Astrocyte (in vitro differentiated cells and primary cell): ENCODE measurements at regions not wholly inside any gene's neighbourhood (a gene's known extent, or its start where the extent isn't known, plus 50 kb on each side); places are given as distances from the start of the nearest gene placed in this dataset.
"Not testable (repeated sequence)": the region's sequence is repeated elsewhere in the genome, so short reads cannot be mapped to it uniquely, and the experiment has no call there.

ENCODE experiments used
- DNase-seq: peaks from one replicate; pipeline ENCODE4 v3.0.0-alpha.2; 2010; ENCODE audit warnings: low read depth
- FAIRE-seq: peaks from 2 replicates; lab custom pipeline; 2011; peaks lifted over from hg19 to GRCh38; lab: Jason Lieb, UNC
- H2AFZ ChIP-seq: 2 replicates; pipeline ENCODE4 v1.6.0; 2012; ENCODE audit warnings: low read depth, low read length, inconsistent platforms
- H3K27ac ChIP-seq: 2 replicates; pipeline ENCODE4 v1.5.1; 2011; ENCODE audit warnings: low read depth, low read length, inconsistent platforms
- H3K27me3 ChIP-seq: 2 replicates; pipeline ENCODE4 v1.6.0; 2011; ENCODE audit warnings: low read length, inconsistent platforms; ENCODE audit not compliant: insufficient read depth
- H3K36me3 ChIP-seq: 2 replicates; pipeline ENCODE4 v1.5.1; 2011; ENCODE audit warnings: low read length, inconsistent platforms; ENCODE audit not compliant: insufficient read depth
- H3K4me1 ChIP-seq: 2 replicates; pipeline ENCODE4 v1.5.1; 2011; ENCODE audit warnings: low read length, inconsistent platforms; ENCODE audit not compliant: insufficient read depth
- H3K4me2 ChIP-seq: 2 replicates; pipeline ENCODE4 v1.6.0; 2012; ENCODE audit warnings: low read length, inconsistent platforms
- H3K4me3 ChIP-seq: 2 replicates; pipeline ENCODE4 v1.5.1; 2011; ENCODE audit warnings: low read depth, mild to moderate bottlenecking, low read length, inconsistent platforms; ENCODE audit not compliant: insufficient read depth
- H3K79me2 ChIP-seq: 2 replicates; pipeline ENCODE4 v1.6.0; 2012; ENCODE audit warnings: mild to moderate bottlenecking, low read length, inconsistent platforms; ENCODE audit not compliant: insufficient read depth
- H3K9ac ChIP-seq: 2 replicates; pipeline ENCODE4 v1.6.0; 2012; ENCODE audit warnings: mild to moderate bottlenecking, low read length, inconsistent platforms
- H3K9me3 ChIP-seq: 2 replicates; pipeline ENCODE4 v1.5.1; 2012; ENCODE audit warnings: low read depth, mild to moderate bottlenecking, low read length, inconsistent platforms; ENCODE audit not compliant: insufficient read depth
- H4K20me1 ChIP-seq: 2 replicates; pipeline ENCODE4 v1.6.0; 2012; ENCODE audit warnings: low read length, inconsistent platforms; ENCODE audit not compliant: insufficient read depth
- H3K27ac Mint-ChIP-seq: one replicate; pipeline ENCODE4 v1.8.0; 2021; ENCODE audit warnings: mild to moderate bottlenecking, mixed read lengths; ENCODE audit not compliant: unreplicated experiment
- H3K27me3 Mint-ChIP-seq: one replicate; pipeline ENCODE4 v1.8.0; 2021; ENCODE audit warnings: low read depth, mixed read lengths; ENCODE audit not compliant: unreplicated experiment
- H3K36me3 Mint-ChIP-seq: one replicate; pipeline ENCODE4 v1.8.0; 2021; ENCODE audit warnings: low read depth, mixed read lengths; ENCODE audit not compliant: unreplicated experiment
- H3K4me1 Mint-ChIP-seq: one replicate; pipeline ENCODE4 v1.8.0; 2021; ENCODE audit warnings: low read depth, mixed read lengths; ENCODE audit not compliant: unreplicated experiment
- H3K4me3 Mint-ChIP-seq: one replicate; pipeline ENCODE4 v1.8.0; 2021; ENCODE audit warnings: mild to moderate bottlenecking, moderate library complexity, mixed read lengths; ENCODE audit not compliant: unreplicated experiment
- H3K9me3 Mint-ChIP-seq: one replicate; pipeline ENCODE4 v1.8.0; 2021; ENCODE audit warnings: mild to moderate bottlenecking, mixed read lengths; ENCODE audit not compliant: unreplicated experiment
- EZH2 ChIP-seq: IDR thresholded peaks from 2 replicates; pipeline ENCODE4 v1.6.1; 2012; ENCODE audit warnings: mild to moderate bottlenecking, low read length, inconsistent platforms; ENCODE audit not compliant: insufficient read depth
- TF ChIP-seq, protein P1 (sequence below): IDR thresholded peaks from 2 replicates; pipeline ENCODE4 v1.5.1; 2011; ENCODE audit warnings: low read depth, mild to moderate bottlenecking, inconsistent platforms, low read length, moderate library complexity; ENCODE audit not compliant: insufficient read depth

- H3K4me1 Mint-ChIP-seq, H2AFZ ChIP-seq, H3K79me2 ChIP-seq, H3K27me3 Mint-ChIP-seq, H3K4me2 ChIP-seq, DNase-seq, H3K36me3 ChIP-seq, FAIRE-seq, H4K20me1 ChIP-seq, H3K9me3 Mint-ChIP-seq, H3K9me3 ChIP-seq, H3K9ac ChIP-seq, H3K4me1 ChIP-seq, H3K4me3 ChIP-seq, H3K36me3 Mint-ChIP-seq, H3K27ac ChIP-seq, H3K27ac Mint-ChIP-seq, H3K4me3 Mint-ChIP-seq, H3K27me3 ChIP-seq: not testable (repeated sequence)
Measured at GRCh38 chrX:63192366-63193041, 158.6 kb downstream of the SPIN4 start.

DNA sequence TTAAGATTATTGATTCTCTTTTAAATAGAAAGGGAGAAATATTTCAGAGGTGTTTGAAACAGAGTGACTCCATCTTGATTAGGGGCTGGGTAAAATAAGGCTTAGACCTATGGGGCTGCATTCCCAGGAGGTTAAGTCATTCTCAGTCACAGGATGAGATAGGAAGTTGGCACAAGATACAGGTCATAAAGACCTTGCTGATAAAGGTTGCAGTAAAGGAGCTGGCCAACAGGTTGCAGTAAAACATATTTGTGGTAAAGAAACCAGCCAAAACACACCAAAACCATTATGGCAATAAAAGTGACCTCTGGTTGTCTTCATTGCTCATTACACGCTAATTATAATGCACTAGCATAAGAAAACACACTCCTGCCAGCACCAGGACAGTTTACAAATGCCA is 165.0 kb downstream of the SPIN4 start:
- no peak for FAIRE-seq
- H3K27me3 ChIP-seq = no peaks in the 10 kb centered on the region
- Mint-ChIP-seq H3K9me3 (peaks cover 3% of the 10 kb centered on the region), H3K27me3 (no peaks in the 10 kb centered on the region), H3K4me3 (no peak overlapping the region), H3K4me1 (no peaks in the 10 kb centered on the region), H3K27ac (no peak overlapping the region), H3K36me3 (no peaks in the 10 kb centered on the region)
- no peaks in the 10 kb centered on the region for H3K36me3 ChIP-seq
- H3K9ac ChIP-seq = no peak overlapping the region
- H3K4me2 ChIP-seq = no peak overlapping the region
- H3K27ac ChIP-seq = no peak overlapping the region
- DNase-seq = no peak
- H3K4me1 ChIP-seq = no peaks in the 10 kb centered on the region
- H3K9me3 ChIP-seq = no peaks in the 10 kb centered on the region
- no peak overlapping the region for H3K4me3 ChIP-seq
- TF ChIP-seq, protein P1, sequence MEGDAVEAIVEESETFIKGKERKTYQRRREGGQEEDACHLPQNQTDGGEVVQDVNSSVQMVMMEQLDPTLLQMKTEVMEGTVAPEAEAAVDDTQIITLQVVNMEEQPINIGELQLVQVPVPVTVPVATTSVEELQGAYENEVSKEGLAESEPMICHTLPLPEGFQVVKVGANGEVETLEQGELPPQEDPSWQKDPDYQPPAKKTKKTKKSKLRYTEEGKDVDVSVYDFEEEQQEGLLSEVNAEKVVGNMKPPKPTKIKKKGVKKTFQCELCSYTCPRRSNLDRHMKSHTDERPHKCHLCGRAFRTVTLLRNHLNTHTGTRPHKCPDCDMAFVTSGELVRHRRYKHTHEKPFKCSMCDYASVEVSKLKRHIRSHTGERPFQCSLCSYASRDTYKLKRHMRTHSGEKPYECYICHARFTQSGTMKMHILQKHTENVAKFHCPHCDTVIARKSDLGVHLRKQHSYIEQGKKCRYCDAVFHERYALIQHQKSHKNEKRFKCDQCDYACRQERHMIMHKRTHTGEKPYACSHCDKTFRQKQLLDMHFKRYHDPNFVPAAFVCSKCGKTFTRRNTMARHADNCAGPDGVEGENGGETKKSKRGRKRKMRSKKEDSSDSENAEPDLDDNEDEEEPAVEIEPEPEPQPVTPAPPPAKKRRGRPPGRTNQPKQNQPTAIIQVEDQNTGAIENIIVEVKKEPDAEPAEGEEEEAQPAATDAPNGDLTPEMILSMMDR = no peak
- TF ChIP-seq EZH2 = no peak
- no peak overlapping the region for H2AFZ ChIP-seq
- H4K20me1 ChIP-seq = no peaks in the 10 kb centered on the region
- H3K79me2 ChIP-seq = no peaks in the 10 kb centered on the region

GRCh38 chrX:63179852-63180251 is 171.3 kb downstream of the SPIN4 start:
- H3K4me2 ChIP-seq, H3K36me3 Mint-ChIP-seq, DNase-seq, H3K79me2 ChIP-seq, H3K27me3 Mint-ChIP-seq, H3K27ac ChIP-seq, H3K36me3 ChIP-seq, H3K9me3 ChIP-seq, H3K4me3 Mint-ChIP-seq, H2AFZ ChIP-seq, H3K9ac ChIP-seq, H3K27ac Mint-ChIP-seq, H3K27me3 ChIP-seq, H3K4me3 ChIP-seq, H3K9me3 Mint-ChIP-seq, H3K4me1 Mint-ChIP-seq, H3K4me1 ChIP-seq, H4K20me1 ChIP-seq: not testable (repeated sequence)
- FAIRE-seq = peak; percentile 84

DNA sequence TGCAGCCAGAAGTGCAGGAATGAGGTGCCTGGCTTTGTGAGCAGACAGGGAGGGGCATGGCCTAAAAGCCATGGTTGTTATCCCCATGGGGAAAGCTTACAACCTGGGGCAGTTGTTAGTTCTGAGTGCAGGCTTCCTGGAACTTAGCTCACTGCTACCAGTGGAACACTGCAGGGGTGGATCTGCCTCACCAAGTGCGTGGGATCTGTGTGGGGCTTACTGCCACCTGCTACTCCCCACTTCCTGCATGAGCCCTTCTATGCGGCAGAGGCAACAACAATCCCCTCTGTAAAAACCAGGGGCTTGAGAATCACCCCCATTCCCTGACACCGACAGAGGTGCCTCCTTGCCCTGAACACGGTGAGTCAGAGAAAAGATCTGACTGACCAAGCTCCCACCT is 174.6 kb downstream of the SPIN4 start:
- H3K4me2 ChIP-seq, FAIRE-seq, H3K4me3 ChIP-seq, H2AFZ ChIP-seq, H3K4me1 ChIP-seq, H4K20me1 ChIP-seq, H3K27ac ChIP-seq, H3K9me3 ChIP-seq, H3K27ac Mint-ChIP-seq, H3K9me3 Mint-ChIP-seq, DNase-seq, H3K27me3 Mint-ChIP-seq, H3K36me3 Mint-ChIP-seq, H3K36me3 ChIP-seq, H3K4me1 Mint-ChIP-seq, H3K79me2 ChIP-seq, H3K4me3 Mint-ChIP-seq, H3K27me3 ChIP-seq, H3K9ac ChIP-seq: not testable (repeated sequence)

- not testable (repeated sequence) for H3K4me2 ChIP-seq, H3K4me3 ChIP-seq, H3K4me3 Mint-ChIP-seq, FAIRE-seq, H2AFZ ChIP-seq, DNase-seq, H3K9ac ChIP-seq, H3K9me3 ChIP-seq, H3K27ac ChIP-seq, H3K79me2 ChIP-seq, H3K4me1 Mint-ChIP-seq, H3K27ac Mint-ChIP-seq, H3K4me1 ChIP-seq, H3K36me3 ChIP-seq, H4K20me1 ChIP-seq, H3K27me3 Mint-ChIP-seq, H3K36me3 Mint-ChIP-seq, H3K27me3 ChIP-seq, H3K9me3 Mint-ChIP-seq
Measured at GRCh38 chrX:63173841-63174718, 177.1 kb downstream of the SPIN4 start.
